ENCODE measurements at regions not wholly inside any gene's neighbourhood (a gene's known extent, or its start where the extent isn't known, plus 50 kb on each side); places are given as distances from the start of the nearest gene placed in this dataset.

- H3K4me3 ChIP-seq = no peak overlapping the region
- H3K36me3 ChIP-seq = no peaks in the 10 kb centered on the region
- no peaks in the 10 kb centered on the region for H3K27me3 ChIP-seq
- DNase-seq (no peak), ATAC-seq (no peak)
- no peak overlapping the region for H3K27ac ChIP-seq
- no peaks in the 10 kb centered on the region for H3K4me1 ChIP-seq
- 68% methylated on average over 2 of the region's 2 CpGs for WGBS (ENCODE audit: insufficient coverage, low coverage, low lambda C conversion rate, missing lambda C conversion rate)
- TF ChIP-seq CTCF (IDR thresholded peaks at IDR 0.05) (no peak), POLR2A (IDR thresholded peaks at IDR 0.05) (no peak)
- intact Hi-C loops (cut with DNase I) = no loop called here
- no peaks in the 10 kb centered on the region for H3K9me3 ChIP-seq
Measured at GRCh38 chr6:79150733-79151132, 72.7 kb upstream of the PHIP start.

- WGBS (ENCODE audit: insufficient coverage, low coverage, low lambda C conversion rate, missing lambda C conversion rate) = 67% methylated on average over 2 of the region's 2 CpGs
- intact Hi-C loops (cut with DNase I) = no loop called here
- no peak for ATAC-seq
- DNase-seq = no peak
- H3K27me3 ChIP-seq = no peaks in the 10 kb centered on the region
- H3K4me1 ChIP-seq = no peaks in the 10 kb centered on the region
- no peak overlapping the region for H3K4me3 ChIP-seq
- no peaks in the 10 kb centered on the region for H3K36me3 ChIP-seq
- H3K9me3 ChIP-seq = no peaks in the 10 kb centered on the region
- no peak overlapping the region for H3K27ac ChIP-seq
- no peak for TF ChIP-seq CTCF (IDR thresholded peaks at IDR 0.05)
- no peak for TF ChIP-seq POLR2A (IDR thresholded peaks at IDR 0.05)
Measured at GRCh38 chr6:79149884-79150283, 71.8 kb upstream of the PHIP start.

- H3K27ac ChIP-seq = no peak overlapping the region
- WGBS (ENCODE audit: insufficient coverage, low coverage, low lambda C conversion rate, missing lambda C conversion rate) = 76% methylated on average over 1 of the region's 1 CpG
- no peaks in the 10 kb centered on the region for H3K4me1 ChIP-seq
- no peak for DNase-seq
- H3K27me3 ChIP-seq = no peaks in the 10 kb centered on the region
- no peaks in the 10 kb centered on the region for H3K9me3 ChIP-seq
- H3K4me3 ChIP-seq = no peak overlapping the region
- ATAC-seq = no peak
- H3K36me3 ChIP-seq = no peaks in the 10 kb centered on the region
- TF ChIP-seq CTCF (IDR thresholded peaks at IDR 0.05) (no peak), POLR2A (IDR thresholded peaks at IDR 0.05) (no peak)
- intact Hi-C loops (cut with DNase I) = no loop called here
Measured at GRCh38 chr6:79146421-79146820, 68.4 kb upstream of the PHIP start.

GRCh38 chr6:79145301-79145700 is 67.2 kb upstream of the PHIP start:
- H3K4me1 ChIP-seq = no peaks in the 10 kb centered on the region

More at GRCh38 chr6:79145301-79145700, 67.2 kb upstream of the PHIP start:
- Histone ChIP-seq H3K27ac (no peak overlapping the region), H3K4me3 (no peak overlapping the region), H3K36me3 (no peaks in the 10 kb centered on the region), H3K27me3 (no peaks in the 10 kb centered on the region), H3K9me3 (no peaks in the 10 kb centered on the region)
- TF ChIP-seq POLR2A (IDR thresholded peaks at IDR 0.05) (no peak), CTCF (IDR thresholded peaks at IDR 0.05) (no peak)
- DNase-seq (no peak), ATAC-seq (no peak)
- intact Hi-C loops (cut with DNase I) = no loop called here
